Neural cell (in vitro differentiated cells): ENCODE measurements at regions not wholly inside any gene's neighbourhood (a gene's known extent, or its start where the extent isn't known, plus 50 kb on each side); places are given as distances from the start of the nearest gene placed in this dataset.

Experiments
- H2AFZ ChIP-seq: fragments of 200-600, 300-800 bp; sonication (generic), shearing (Covaris generic); 2 replicates; pipeline ENCODE4 v1.6.0; 2014; ENCODE audit warnings: low read depth, mild to moderate bottlenecking, antibody characterized with exemption, low read length, moderate library complexity
- H3F3A ChIP-seq: fragments of 200-600 bp; shearing (Covaris generic); 2 replicates; pipeline ENCODE4 v1.6.1; 2016; ENCODE audit warnings: mild to moderate bottlenecking, moderate library complexity, mixed read lengths, antibody characterized with exemption, low read length; ENCODE audit not compliant: insufficient read depth, poor library complexity, severe bottlenecking
- H3K27ac ChIP-seq: fragments of 200-600, 300-800 bp; sonication (generic), shearing (Covaris generic); 2 replicates; pipeline ENCODE4 v1.5.1; 2014; ENCODE audit warnings: mild to moderate bottlenecking, low read length, moderate library complexity
- H3K27me3 ChIP-seq: fragments of 300-800, 200-600 bp; sonication (generic), shearing (Covaris generic); 2 replicates; pipeline ENCODE4 v1.6.0; 2014; ENCODE audit warnings: mild to moderate bottlenecking, low read depth, low read length, moderate library complexity; ENCODE audit not compliant: insufficient read depth
- H3K36me3 ChIP-seq: fragments of 300-800, 200-600 bp; sonication (generic), shearing (Covaris generic); 2 replicates; pipeline ENCODE4 v1.5.1; 2014; ENCODE audit warnings: mild to moderate bottlenecking, antibody characterized with exemption, low read length, moderate library complexity; ENCODE audit not compliant: insufficient read depth
- H3K4me2 ChIP-seq: fragments of 300-800, 200-600 bp; sonication (generic), shearing (Covaris generic); 2 replicates; pipeline ENCODE4 v1.6.0; 2014; ENCODE audit warnings: mild to moderate bottlenecking, low read length
- H3K4me3 ChIP-seq: fragments of 300-800, 200-600 bp; sonication (generic), shearing (Covaris generic); 2 replicates; pipeline ENCODE4 v1.5.1; 2014; ENCODE audit warnings: mild to moderate bottlenecking, low read length, moderate library complexity
- H3K79me2 ChIP-seq: fragments of 200-600 bp; shearing (Covaris generic); replicated peaks from 2 replicates; pipeline ENCODE4 v1.6.0; 2014; ENCODE audit warnings: mild to moderate bottlenecking, low read length, moderate library complexity; ENCODE audit not compliant: insufficient read depth
- H3K9ac ChIP-seq: fragments of 300-800, 200-600 bp; sonication (generic), shearing (Covaris generic); 2 replicates; pipeline ENCODE4 v1.6.1; 2016; ENCODE audit warnings: mild to moderate bottlenecking, low read length, mixed read lengths
- H3K9me2 ChIP-seq: fragments of 200-600 bp; shearing (Covaris generic); 2 replicates; pipeline ENCODE4 v1.6.1; 2016; ENCODE audit warnings: mild to moderate bottlenecking, low read length, mixed read lengths; ENCODE audit not compliant: insufficient read depth
- H3K9me3 ChIP-seq: fragments of 200-600, 300-800 bp; sonication (generic), shearing (Covaris generic); 2 replicates; pipeline ENCODE4 v1.6.1; 2016; ENCODE audit warnings: mild to moderate bottlenecking, mixed run types, low read length, moderate library complexity, mixed read lengths
- H4K20me1 ChIP-seq: fragments of 200-600 bp; shearing (Covaris generic); 2 replicates; pipeline ENCODE4 v1.6.1; 2016; ENCODE audit warnings: mild to moderate bottlenecking, mixed run types; ENCODE audit not compliant: insufficient read depth
- CTCF ChIP-seq: fragments of 450-650 bp; IDR thresholded peaks from 2 replicates; pipeline ENCODE4 v1.5.1; 2014; ENCODE audit warnings: antibody characterized with exemption, mild to moderate bottlenecking, moderate library complexity; ENCODE audit not compliant: poor library complexity, severe bottlenecking
- EP300 ChIP-seq: fragments of 450-650 bp; conservative IDR thresholded peaks from 2 replicates; pipeline ENCODE4 v1.6.1; 2014; ENCODE audit warnings: antibody characterized with exemption, mild to moderate bottlenecking, moderate library complexity; ENCODE audit not compliant: poor library complexity, severe bottlenecking
- EZH2 ChIP-seq: fragments of 200-600, 300-800 bp; shearing (Covaris generic), sonication (generic); IDR thresholded peaks from 2 replicates; pipeline ENCODE4 v1.6.1; 2014; ENCODE audit warnings: antibody characterized with exemption, low read length, borderline replicate concordance, mild to moderate bottlenecking; ENCODE audit not compliant: insufficient read depth, poor library complexity, severe bottlenecking
- MXI1 ChIP-seq: fragments of 450-650 bp; conservative IDR thresholded peaks from 2 replicates; pipeline ENCODE4 v1.6.1; 2014; ENCODE audit warnings: antibody characterized with exemption, mild to moderate bottlenecking; ENCODE audit not compliant: poor library complexity, severe bottlenecking
- POLR2AphosphoS5 ChIP-seq: IDR thresholded peaks from 2 replicates; pipeline ENCODE4 v1.6.1; 2012
- RAD21 ChIP-seq: fragments of 450-650 bp; conservative IDR thresholded peaks from 2 replicates; pipeline ENCODE4 v1.6.1; 2014; ENCODE audit warnings: antibody characterized with exemption, mild to moderate bottlenecking, moderate library complexity
- REST ChIP-seq: IDR thresholded peaks from 2 replicates; pipeline ENCODE4 v1.6.1; 2012; ENCODE audit warnings: borderline replicate concordance
- SMC3 ChIP-seq: fragments of 450-650 bp; conservative IDR thresholded peaks from 2 replicates; pipeline ENCODE4 v1.6.1; 2014; ENCODE audit warnings: antibody characterized with exemption, mild to moderate bottlenecking, moderate library complexity; ENCODE audit not compliant: poor library complexity
- TAF1 ChIP-seq: IDR thresholded peaks from 2 replicates; pipeline ENCODE4 v1.6.1; 2012; ENCODE audit warnings: low read depth

- no peaks in the 10 kb centered on the region for H3F3A ChIP-seq
- H3K4me2 ChIP-seq = no peak overlapping the region
- no peaks in the 10 kb centered on the region for H3K9me2 ChIP-seq
- no peaks in the 10 kb centered on the region for H4K20me1 ChIP-seq
- H3K9me3 ChIP-seq = no peaks in the 10 kb centered on the region
- no peak overlapping the region for H2AFZ ChIP-seq
- TF ChIP-seq CTCF (no peak), POLR2AphosphoS5 (no peak), MXI1 (no peak), RAD21 (no peak), TAF1 (no peak)
- H3K27ac ChIP-seq = no peak overlapping the region
- H3K9ac ChIP-seq = no peak overlapping the region
- H3K27me3 ChIP-seq = no peaks in the 10 kb centered on the region
- no peaks in the 10 kb centered on the region for H3K79me2 ChIP-seq
- H3K4me3 ChIP-seq = no peak overlapping the region
- no peaks in the 10 kb centered on the region for H3K36me3 ChIP-seq
Measured at GRCh38 chr13:79805317-79805716, 324.4 kb downstream of the NDFIP2 start.

- H3K27ac ChIP-seq = no peak overlapping the region
- H3K27me3 ChIP-seq = no peaks in the 10 kb centered on the region
- no peaks in the 10 kb centered on the region for H4K20me1 ChIP-seq
- H3K36me3 ChIP-seq = no peaks in the 10 kb centered on the region
- H3K4me3 ChIP-seq = no peak overlapping the region
- no peaks in the 10 kb centered on the region for H3F3A ChIP-seq
- H3K9me3 ChIP-seq = no peaks in the 10 kb centered on the region
- H3K9ac ChIP-seq = no peak overlapping the region
- no peak overlapping the region for H2AFZ ChIP-seq
- H3K4me2 ChIP-seq = no peak overlapping the region
- H3K9me2 ChIP-seq = no peaks in the 10 kb centered on the region
- TF ChIP-seq REST (no peak), POLR2AphosphoS5 (no peak), EZH2 (no peak)
- H3K79me2 ChIP-seq = no peaks in the 10 kb centered on the region
Measured at GRCh38 chr13:79803989-79804388, 323.0 kb downstream of the NDFIP2 start.

- no peaks in the 10 kb centered on the region for H3K79me2 ChIP-seq
- no peaks in the 10 kb centered on the region for H3K27me3 ChIP-seq
- H3K9ac ChIP-seq = no peak overlapping the region
- no peaks in the 10 kb centered on the region for H3K9me2 ChIP-seq
- H4K20me1 ChIP-seq = no peaks in the 10 kb centered on the region
- TF ChIP-seq TAF1 = no peak
- no peak for TF ChIP-seq EP300
- TF ChIP-seq EZH2 = no peak
- TF ChIP-seq SMC3 = no peak
- TF ChIP-seq REST = no peak
- TF ChIP-seq RAD21 = no peak
- no peak for TF ChIP-seq POLR2AphosphoS5
- TF ChIP-seq CTCF = no peak
- no peak for TF ChIP-seq MXI1
- H3K27ac ChIP-seq = no peak overlapping the region
- no peak overlapping the region for H2AFZ ChIP-seq
- no peak overlapping the region for H3K4me3 ChIP-seq
- H3F3A ChIP-seq = no peaks in the 10 kb centered on the region
- no peaks in the 10 kb centered on the region for H3K9me3 ChIP-seq
- no peaks in the 10 kb centered on the region for H3K36me3 ChIP-seq
- H3K4me2 ChIP-seq = no peak overlapping the region
Measured at GRCh38 chr13:79803296-79803695, 322.3 kb downstream of the NDFIP2 start.
